Calu3 (cell line): ENCODE measurements at regions not wholly inside any gene's neighbourhood (a gene's known extent, or its start where the extent isn't known, plus 50 kb on each side); places are given as distances from the start of the nearest gene placed in this dataset.
"Not testable (repeated sequence)": the region's sequence is repeated elsewhere in the genome, so short reads cannot be mapped to it uniquely, and the experiment has no call there.

Experiments used
- BruUV-seq: library from RNA; stranded (reverse); fragments of 400-500 nt; replicated peaks from 2 replicates; lab custom pipeline; 2021; lab: Mats Ljungman, UMichigan
- CTCF ChIA-PET: fragments of 300-600 bp; sonication (Branson Sonifier 250); formaldehyde crosslinking; loops from one replicate; lab custom pipeline; 2022; ENCODE audit warnings: antibody characterized with exemption; lab: Charles Lee
- DNase-seq: peaks from one replicate; pipeline ENCODE4 v3.0.0; 2022
- H3K27ac Mint-ChIP-seq: one replicate; pipeline ENCODE4 v1.8.0; 2022; ENCODE audit warnings: mixed read lengths; ENCODE audit not compliant: unreplicated experiment
- H3K27me3 Mint-ChIP-seq: one replicate; pipeline ENCODE4 v1.8.0; 2022; ENCODE audit warnings: mixed read lengths; ENCODE audit not compliant: unreplicated experiment
- H3K36me3 Mint-ChIP-seq: one replicate; pipeline ENCODE4 v1.8.0; 2022; ENCODE audit warnings: mild to moderate bottlenecking, moderate library complexity, mixed read lengths; ENCODE audit not compliant: insufficient read depth, unreplicated experiment
- H3K4me1 Mint-ChIP-seq: one replicate; pipeline ENCODE4 v1.8.0; 2022; ENCODE audit warnings: mild to moderate bottlenecking, low read depth, mixed read lengths; ENCODE audit not compliant: unreplicated experiment
- H3K4me3 Mint-ChIP-seq: one replicate; pipeline ENCODE4 v1.8.0; 2022; ENCODE audit warnings: mild to moderate bottlenecking, low read depth, moderate library complexity, mixed read lengths; ENCODE audit not compliant: unreplicated experiment
- H3K9me3 Mint-ChIP-seq: one replicate; pipeline ENCODE4 v1.8.0; 2022; ENCODE audit warnings: low read depth, mixed read lengths; ENCODE audit not compliant: unreplicated experiment
- intact Hi-C: fragments of 100-400 bp; cut with micrococcal nuclease; formaldehyde crosslinking; loops from one replicate; pipeline ENCODE4 v1.10.0; 2022; ENCODE audit not compliant: unreplicated experiment
- TF ChIP-seq, protein P1 (sequence below): fragments of 200-600 bp; IDR thresholded peaks from one replicate; pipeline ENCODE4 v1.8.0; 2022; ENCODE audit warnings: antibody characterized with exemption; ENCODE audit not compliant: unreplicated experiment

GRCh38 chr6:104676679-104677078 is 183.0 kb downstream of the HACE1 start:
- intact Hi-C loops, BruUV-seq, DNase-seq, CTCF ChIA-PET, H3K27me3 Mint-ChIP-seq, H3K4me3 Mint-ChIP-seq, H3K36me3 Mint-ChIP-seq, H3K27ac Mint-ChIP-seq, H3K4me1 Mint-ChIP-seq: not testable (repeated sequence)
- peaks cover 13% of the 10 kb centered on the region for H3K9me3 Mint-ChIP-seq

- H3K9me3 Mint-ChIP-seq, result peaks cover 13% of the 10 kb centered on the region
- H3K36me3 Mint-ChIP-seq, H3K4me3 Mint-ChIP-seq, DNase-seq, H3K27ac Mint-ChIP-seq, CTCF ChIA-PET, BruUV-seq, H3K4me1 Mint-ChIP-seq, H3K27me3 Mint-ChIP-seq, intact Hi-C loops: not testable (repeated sequence)
Measured at GRCh38 chr6:104675161-104675560, 184.6 kb downstream of the HACE1 start.

DNA sequence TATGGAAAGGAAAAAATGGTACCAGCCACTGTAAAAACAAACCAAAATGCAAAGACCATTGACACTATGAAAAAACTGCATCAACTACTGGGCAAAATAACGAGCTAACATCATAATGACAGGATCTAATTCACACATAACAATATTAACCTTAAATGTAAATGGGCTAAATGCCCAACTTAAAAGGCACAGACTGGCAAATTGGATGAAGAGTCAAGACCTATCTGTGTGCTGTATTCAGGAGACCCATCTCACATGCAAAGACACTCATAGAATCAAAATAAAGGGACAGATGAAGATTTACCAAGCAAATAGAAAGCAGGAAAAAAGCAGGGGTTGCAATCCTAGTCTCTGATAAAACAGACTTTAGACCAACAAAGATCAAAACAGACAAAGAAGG is 186.6 kb downstream of the HACE1 start:
- BruUV-seq, DNase-seq, H3K27me3 Mint-ChIP-seq, H3K36me3 Mint-ChIP-seq, H3K4me1 Mint-ChIP-seq, H3K4me3 Mint-ChIP-seq, intact Hi-C loops, CTCF ChIA-PET, H3K9me3 Mint-ChIP-seq, H3K27ac Mint-ChIP-seq: not testable (repeated sequence)

DNA sequence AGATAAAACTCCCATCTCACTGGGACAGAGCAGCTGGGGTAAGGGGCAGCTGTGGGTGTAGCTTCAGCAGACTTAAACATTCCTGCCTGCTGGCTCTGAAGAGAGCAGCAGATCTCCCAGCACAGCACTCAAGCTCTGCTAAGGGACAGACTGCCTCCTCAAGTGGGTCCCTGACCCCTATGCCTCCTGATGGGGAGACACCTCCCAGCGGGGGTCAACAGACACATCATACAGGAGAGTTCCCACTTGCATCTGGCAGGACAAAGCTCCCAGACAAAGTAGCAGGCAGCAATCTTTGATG is 188.2 kb downstream of the HACE1 start:
- DNase-seq, H3K4me3 Mint-ChIP-seq, H3K9me3 Mint-ChIP-seq, H3K27ac Mint-ChIP-seq, H3K27me3 Mint-ChIP-seq, BruUV-seq, H3K4me1 Mint-ChIP-seq, H3K36me3 Mint-ChIP-seq, intact Hi-C loops, CTCF ChIA-PET: not testable (repeated sequence)

DNA sequence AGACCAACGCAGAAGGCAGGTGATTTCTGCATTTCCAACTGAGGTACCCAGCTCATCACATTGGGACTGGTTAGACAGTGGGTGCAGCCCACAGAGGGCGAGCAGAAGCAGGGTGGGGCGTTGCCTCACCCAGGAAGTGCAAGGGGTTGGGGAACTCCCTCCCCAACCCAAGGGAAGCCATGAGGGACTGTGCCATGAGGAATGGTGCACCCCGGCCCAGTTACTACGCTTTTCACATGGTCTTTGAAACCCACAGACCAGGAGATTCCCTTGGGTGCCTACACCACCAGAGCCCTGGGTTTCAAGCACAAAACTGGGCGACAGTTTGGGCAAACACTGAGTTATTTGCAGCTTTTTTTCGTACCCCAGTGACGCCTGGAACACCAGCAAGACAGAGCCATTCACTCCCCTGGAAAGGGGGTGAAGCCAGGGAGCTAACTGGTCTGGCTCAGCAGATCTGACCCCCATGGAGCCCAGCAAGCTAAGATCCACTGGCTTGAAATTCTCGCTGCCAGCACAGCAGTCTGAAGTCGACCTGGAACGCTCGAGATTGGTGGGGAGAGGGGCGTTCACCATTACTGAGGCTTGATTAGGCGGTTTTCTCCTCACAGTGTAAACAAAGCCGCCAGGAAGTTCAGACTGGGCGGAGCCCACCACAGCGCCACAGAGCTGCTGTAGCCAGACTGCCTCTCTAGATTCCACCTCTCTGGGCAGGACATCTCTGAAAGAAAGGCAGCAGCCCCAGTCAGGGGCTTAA is 188.7 kb downstream of the HACE1 start:
- H3K36me3 Mint-ChIP-seq, intact Hi-C loops, H3K27ac Mint-ChIP-seq, H3K4me1 Mint-ChIP-seq, BruUV-seq, H3K27me3 Mint-ChIP-seq, CTCF ChIA-PET, H3K4me3 Mint-ChIP-seq, H3K9me3 Mint-ChIP-seq: not testable (repeated sequence)
- peak; percentile 6 for DNase-seq

DNA sequence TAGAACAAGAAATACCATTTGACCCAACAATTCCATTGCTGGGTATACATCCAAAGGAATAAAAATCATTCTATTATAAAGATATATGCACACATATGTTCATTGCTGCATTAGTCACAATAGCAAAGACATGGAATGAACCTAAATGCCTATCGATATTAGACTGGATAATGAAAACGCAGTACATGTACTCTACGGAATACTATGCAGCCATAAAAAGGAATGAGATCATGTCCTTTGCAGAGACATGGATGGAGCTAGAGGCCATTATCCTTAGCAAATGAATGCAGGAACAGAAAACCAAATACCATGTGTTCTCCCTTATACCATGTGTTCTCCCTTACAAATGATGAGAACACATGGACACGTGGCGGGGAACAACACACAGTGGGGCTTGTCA is 190.2 kb downstream of the HACE1 start:
- BruUV-seq, result no TSS peak
- peaks cover 5% of the 10 kb centered on the region for H3K9me3 Mint-ChIP-seq
- H3K4me1 Mint-ChIP-seq, result peaks cover 8% of the 10 kb centered on the region
- no peak for DNase-seq
- CTCF ChIA-PET, result no interaction called here
- TF ChIP-seq, protein P1, sequence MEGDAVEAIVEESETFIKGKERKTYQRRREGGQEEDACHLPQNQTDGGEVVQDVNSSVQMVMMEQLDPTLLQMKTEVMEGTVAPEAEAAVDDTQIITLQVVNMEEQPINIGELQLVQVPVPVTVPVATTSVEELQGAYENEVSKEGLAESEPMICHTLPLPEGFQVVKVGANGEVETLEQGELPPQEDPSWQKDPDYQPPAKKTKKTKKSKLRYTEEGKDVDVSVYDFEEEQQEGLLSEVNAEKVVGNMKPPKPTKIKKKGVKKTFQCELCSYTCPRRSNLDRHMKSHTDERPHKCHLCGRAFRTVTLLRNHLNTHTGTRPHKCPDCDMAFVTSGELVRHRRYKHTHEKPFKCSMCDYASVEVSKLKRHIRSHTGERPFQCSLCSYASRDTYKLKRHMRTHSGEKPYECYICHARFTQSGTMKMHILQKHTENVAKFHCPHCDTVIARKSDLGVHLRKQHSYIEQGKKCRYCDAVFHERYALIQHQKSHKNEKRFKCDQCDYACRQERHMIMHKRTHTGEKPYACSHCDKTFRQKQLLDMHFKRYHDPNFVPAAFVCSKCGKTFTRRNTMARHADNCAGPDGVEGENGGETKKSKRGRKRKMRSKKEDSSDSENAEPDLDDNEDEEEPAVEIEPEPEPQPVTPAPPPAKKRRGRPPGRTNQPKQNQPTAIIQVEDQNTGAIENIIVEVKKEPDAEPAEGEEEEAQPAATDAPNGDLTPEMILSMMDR, result no peak
- H3K4me3 Mint-ChIP-seq, result no peak overlapping the region
- H3K36me3 Mint-ChIP-seq, result no peaks in the 10 kb centered on the region
- H3K27me3 Mint-ChIP-seq, result no peaks in the 10 kb centered on the region
- no peak overlapping the region for H3K27ac Mint-ChIP-seq
- intact Hi-C loops, result no loop called here

- Mint-ChIP-seq H3K4me3 (no peak overlapping the region), H3K27ac (no peak overlapping the region), H3K4me1 (no peaks in the 10 kb centered on the region), H3K27me3 (no peaks in the 10 kb centered on the region), H3K9me3 (no peaks in the 10 kb centered on the region), H3K36me3 (no peaks in the 10 kb centered on the region)
- no peak for DNase-seq
- BruUV-seq, result no TSS peak
- intact Hi-C loops, result no loop called here
- TF ChIP-seq, protein P1, result no peak
- CTCF ChIA-PET, result no interaction called here
Measured at GRCh38 chr6:104656235-104656634, 203.5 kb downstream of the HACE1 start.
